Spleen (tissue), 11 donors: ENCODE measurements at regions not wholly inside any gene's neighbourhood (a gene's known extent, or its start where the extent isn't known, plus 50 kb on each side); places are given as distances from the start of the nearest gene placed in this dataset.
"Not testable (repeated sequence)": the region's sequence is repeated elsewhere in the genome, so short reads cannot be mapped to it uniquely, and the experiment has no call there.

Source experiments
- DNase-seq: peaks from one replicate; pipeline ENCODE4 v3.0.0-alpha.2; 2020
- H3K27ac ChIP-seq, 8 donors: fragments of 200-600 bp; sonication (generic) in 7 of 8; 1 replicate in 4 of 8; 2 replicates in 4 of 8; pipeline versions ENCODE4 v1.5.0 to v1.8.0; 2016 to 2021; ENCODE audit warnings: inconsistent platforms in 4 of 8, mild to moderate bottlenecking in 4 of 8, moderate library complexity in 1 of 8
- H3K27me3 ChIP-seq, 7 donors: fragments of 200-600 bp; sonication (generic) in 6 of 7; replicated peaks in 1 of 7; 1 replicate in 4 of 7; 2 replicates in 3 of 7; pipeline versions ENCODE4 v1.5.0 to v1.8.0; 2016 to 2021; ENCODE audit warnings: inconsistent platforms in 3 of 7, mild to moderate bottlenecking in 1 of 7
- H3K36me3 ChIP-seq, 6 donors: fragments of 200-600 bp; sonication (generic) in 5 of 6; 1 replicate in 4 of 6; 2 replicates in 2 of 6; pipeline versions ENCODE4 v1.5.0 to v1.8.0; 2016 to 2021; ENCODE audit warnings: inconsistent platforms in 2 of 6
- H3K4me1 ChIP-seq, 6 donors: fragments of 200-600 bp; sonication (generic) in 5 of 6; 1 replicate in 3 of 6; 2 replicates in 3 of 6; pipeline versions ENCODE4 v1.5.0 to v1.8.0; 2016 to 2021; ENCODE audit warnings: inconsistent platforms in 3 of 6
- H3K4me3 ChIP-seq, 8 donors: fragments of 200-600 bp; sonication (generic) in 7 of 8; 1 replicate in 4 of 8; 2 replicates in 4 of 8; pipeline versions ENCODE4 v1.5.0 to v1.8.0; 2016 to 2021; ENCODE audit warnings: inconsistent platforms in 4 of 8, mild to moderate bottlenecking in 4 of 8, moderate library complexity in 2 of 8
- H3K9me3 ChIP-seq, 8 donors: fragments of 200-600 bp; sonication (generic) in 7 of 8; 1 replicate in 4 of 8; 2 replicates in 4 of 8; pipeline versions ENCODE4 v1.5.0 to v1.8.0; 2016 to 2021; ENCODE audit warnings: inconsistent platforms in 4 of 8
- CTCF ChIP-seq, 11 experiments: fragments of 200-600 bp in 7 of 11; fragments of 450-650 bp in 4 of 11; sonication (generic) in 4 of 11; IDR thresholded peaks in 8 of 11; conservative IDR thresholded peaks in 3 of 11; 1 replicate in 7 of 11; 2 replicates in 4 of 11; pipeline versions ENCODE4 v1.4.0 to v1.8.0; 2016 to 2021; ENCODE audit warnings: antibody characterized with exemption in 11 of 11, inconsistent platforms in 4 of 11, mild to moderate bottlenecking in 1 of 11
- POLR2A ChIP-seq, 3 donors: fragments of 450-650 bp; IDR thresholded peaks; one replicate each; pipeline ENCODE4 v1.5.1; 2017; ENCODE audit warnings: antibody characterized with exemption in 3 of 3, mild to moderate bottlenecking in 1 of 3
- POLR2AphosphoS5 ChIP-seq, 3 donors: sonication (generic); formaldehyde crosslinking; IDR thresholded peaks; one replicate each; pipeline ENCODE4 v1.5.1; 2017; ENCODE audit warnings: antibody characterized with exemption in 3 of 3
- WGBS, 5 donors: extraction: QIAGEN DNeasy Blood & Tissue Kit in 3 of 5; methylation state at CpG; one replicate each; pipeline versions ENCODE4 v1.1.5 to v1.1.7; 2013 to 2018; 5-methylcytosine and 5-hydroxymethylcytosine counted together
- intact Hi-C: fragments of 100-400 bp; cut with DNase I; formaldehyde crosslinking; loops from one replicate; pipeline ENCODE4 v1.15.0; 2023; ENCODE audit warnings: low total_unique reads
- donor health status: healthy with polysubstance abuse.
- donor health status: DM: no; HTN: no; CAD: no; lungs with moderate emphysema.
- donor health status: DM: no; HTN: no; CAD: no.
- donor health status: Bipolar disorder and iron deficiency.
- donor health status: healthy.
- donor health status: DM: no; HTN: no; CAD: no.
- donor health status: DM: yes; HTN: yes; CAD: no.

GRCh38 chr12:104906695-104907094 lies 51.4 kb downstream of the SLC41A2 start:
- TF ChIP-seq POLR2AphosphoS5 (IDR thresholded peaks at IDR 0.05) (no peak), CTCF (IDR thresholded peaks at IDR 0.05 in 8 of 11, conservative IDR thresholded peaks at IDR 0.05 in 3 of 11) (no peak), POLR2A (IDR thresholded peaks at IDR 0.05) (no peak)
- intact Hi-C loops = no loop called here

GRCh38 chr12:104905446-104905845 lies 52.6 kb downstream of the SLC41A2 start:
- DNase-seq, intact Hi-C loops: not testable (repeated sequence)

More at GRCh38 chr12:104906695-104907094, 51.4 kb downstream of the SLC41A2 start:
- H3K27me3 ChIP-seq = no peaks in the 10 kb centered on the region
- no peaks in the 10 kb centered on the region for H3K36me3 ChIP-seq
- no peak overlapping the region for H3K27ac ChIP-seq
- H3K4me3 ChIP-seq = no peak overlapping the region
- H3K9me3 ChIP-seq = no peaks in the 10 kb centered on the region
- no peaks in the 10 kb centered on the region for H3K4me1 ChIP-seq
- 92 to 96% (median 92%) methylated on average over 6 of the region's 6 CpGs for WGBS, 5 donors
- DNase-seq = no peak

GRCh38 chr12:104903648-104904423 lies 54.3 kb downstream of the SLC41A2 start:
- Histone ChIP-seq H3K27me3 (no peaks in the 10 kb centered on the region), H3K4me1 (no peaks in the 10 kb centered on the region), H3K27ac (no peak overlapping the region), H3K4me3 (no peak overlapping the region), H3K9me3 (peaks cover 0 to 13% (median 4%) of the 10 kb centered on the region in 8 donors), H3K36me3 (no peaks in the 10 kb centered on the region)
- no peak for DNase-seq
- TF ChIP-seq CTCF (IDR thresholded peaks at IDR 0.05 in 8 of 11, conservative IDR thresholded peaks at IDR 0.05 in 3 of 11) (no peak), POLR2AphosphoS5 (IDR thresholded peaks at IDR 0.05) (no peak), POLR2A (IDR thresholded peaks at IDR 0.05) (no peak)
- intact Hi-C loops = no loop called here
- WGBS, 5 donors = 87 to 96% (median 92%) methylated on average over 5 of the region's 5 CpGs

More at GRCh38 chr12:104905446-104905845, 52.6 kb downstream of the SLC41A2 start:
- H3K4me1 ChIP-seq, H3K4me3 ChIP-seq, H3K27ac ChIP-seq, H3K27me3 ChIP-seq, H3K9me3 ChIP-seq, H3K36me3 ChIP-seq: not testable (repeated sequence)
- WGBS, 5 donors = 96 to 99% (median 98%) methylated on average over 9 to 24 of the region's 24 CpGs

- no peak overlapping the region for H3K27ac ChIP-seq
- intact Hi-C loops = no loop called here
Measured at GRCh38 chr12:104902125-104902524, 56.0 kb downstream of the SLC41A2 start.

More at GRCh38 chr12:104902125-104902524, 56.0 kb downstream of the SLC41A2 start:
- Histone ChIP-seq H3K4me3 (no peak overlapping the region), H3K9me3 (peaks cover 0 to 16% (median 6%) of the 10 kb centered on the region in 8 donors), H3K27me3 (no peaks in the 10 kb centered on the region), H3K36me3 (no peaks in the 10 kb centered on the region), H3K4me1 (no peaks in the 10 kb centered on the region)
- TF ChIP-seq CTCF (IDR thresholded peaks at IDR 0.05 in 8 of 11, conservative IDR thresholded peaks at IDR 0.05 in 3 of 11) (no peak), POLR2AphosphoS5 (IDR thresholded peaks at IDR 0.05) (no peak), POLR2A (IDR thresholded peaks at IDR 0.05) (no peak)
- DNase-seq = no peak
